Spleen (tissue), 7 donors: ENCODE measurements at regions not wholly inside any gene's neighbourhood (a gene's known extent, or its start where the extent isn't known, plus 50 kb on each side); places are given as distances from the start of the nearest gene placed in this dataset.

ENCODE experiments used
- CTCF ChIP-seq, 11 experiments: fragments of 200-600 bp in 7 of 11; fragments of 450-650 bp in 4 of 11; sonication (generic) in 4 of 11; IDR thresholded peaks in 8 of 11; conservative IDR thresholded peaks in 3 of 11; 1 replicate in 7 of 11; 2 replicates in 4 of 11; pipeline versions ENCODE4 v1.4.0 to v1.8.0; 2016 to 2021; ENCODE audit warnings: antibody characterized with exemption in 11 of 11, inconsistent platforms in 4 of 11, mild to moderate bottlenecking in 1 of 11
- POLR2AphosphoS5 ChIP-seq, 3 donors: sonication (generic); formaldehyde crosslinking; IDR thresholded peaks; one replicate each; pipeline ENCODE4 v1.5.1; 2017; ENCODE audit warnings: antibody characterized with exemption in 3 of 3
- donor health status: DM: no; HTN: no; CAD: no; lungs with moderate emphysema.
- donor health status: DM: no; HTN: no; CAD: no.
- donor health status: DM: no; HTN: no; CAD: no.

- no peak for TF ChIP-seq CTCF (IDR thresholded peaks at IDR 0.05 in 8 of 11, conservative IDR thresholded peaks at IDR 0.05 in 3 of 11)
- no peak for TF ChIP-seq POLR2AphosphoS5 (IDR thresholded peaks at IDR 0.05)
Measured at GRCh38 chr13:90427322-90428272, 919.9 kb upstream of the MIR17HG start.
